ENCODE measurements at regions not wholly inside any gene's neighbourhood (a gene's known extent, or its start where the extent isn't known, plus 50 kb on each side); places are given as distances from the start of the nearest gene placed in this dataset.

DNA sequence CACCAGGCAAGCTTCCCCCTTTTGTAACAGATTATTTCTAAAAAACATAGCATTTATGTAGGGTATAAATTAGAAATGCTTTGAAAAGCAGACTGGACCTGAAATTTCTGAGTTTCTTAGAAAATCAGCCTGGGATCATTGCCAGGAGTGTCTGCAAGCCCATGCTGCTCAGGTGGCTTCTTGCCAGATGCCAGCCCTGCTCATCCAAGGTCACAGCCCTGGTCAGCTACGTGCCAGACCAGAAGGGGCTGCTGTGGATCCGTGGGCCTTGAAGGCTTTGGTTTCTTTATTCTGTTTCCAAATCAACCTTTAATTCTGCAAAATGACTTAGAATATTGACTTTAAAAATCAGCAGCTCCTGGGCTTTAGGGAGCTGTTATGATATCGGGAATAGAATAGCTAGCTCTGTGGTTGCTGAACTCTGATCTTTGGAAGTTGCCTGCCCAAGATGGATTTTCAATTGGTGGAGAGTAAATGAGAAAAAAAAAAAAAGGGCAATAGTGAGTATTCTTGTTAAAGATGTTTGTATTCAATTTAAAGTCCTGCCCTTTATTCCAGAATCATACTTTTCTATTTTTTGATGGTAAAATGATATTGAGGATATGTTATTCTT lies 370.1 kb upstream of the ONECUT1 start:
- TF ChIP-seq POLR2AphosphoS5 (IDR thresholded peaks at IDR 0.05; ENCODE audit: low read depth, low read length) (no peak), FOXJ3 (CRISPR knock-in tag; IDR thresholded peaks at IDR 0.05) (no peak)

Measured in SK-N-SH (cell line).